PC-3 (cell line): ENCODE measurements at regions not wholly inside any gene's neighbourhood (a gene's known extent, or its start where the extent isn't known, plus 50 kb on each side); places are given as distances from the start of the nearest gene placed in this dataset.

Experiments
- ATAC-seq: fragments of 200-7000 bp; cut with Tn5 transposase; 2 replicates; pipeline ENCODE4 v1.9.1; 2020; ENCODE audit warnings: mild to moderate bottlenecking, moderate library complexity
- BruUV-seq: library from RNA; stranded (reverse); fragments of 400-500 nt; replicated peaks from 2 replicates; lab custom pipeline; 2021; lab: Mats Ljungman, UMichigan
- CTCF ChIA-PET: fragments of 300-600 bp; sonication (Branson Sonifier 250); formaldehyde crosslinking; loops from one replicate; lab custom pipeline; 2022; ENCODE audit warnings: antibody characterized with exemption; lab: Charles Lee
- POLR2A ChIA-PET: fragments of 300-600 bp; sonication (Branson Sonifier 250); formaldehyde crosslinking; loops from one replicate; lab custom pipeline; 2022; ENCODE audit warnings: antibody characterized with exemption; ENCODE audit not compliant: unreplicated experiment; lab: Charles Lee
- DNase-seq: peaks from one replicate; pipeline ENCODE4 v3.0.0-alpha.2; 2015
- H2AFZ ChIP-seq: fragments of 300-600 bp; sonication (generic); 2 replicates; pipeline ENCODE4 v1.6.0; 2016; ENCODE audit warnings: antibody characterized with exemption, low read length
- H3F3A ChIP-seq: fragments of 300-600 bp; sonication (generic); one replicate; pipeline ENCODE4 v1.6.0; 2017; ENCODE audit warnings: antibody characterized with exemption, low read length, control low read depth, mild to moderate bottlenecking; ENCODE audit not compliant: unreplicated experiment
- H3K27ac ChIP-seq: fragments of 300-600 bp; sonication (generic); 2 replicates; pipeline ENCODE4 v1.5.1; 2016; ENCODE audit warnings: mild to moderate bottlenecking, low read length
- H3K27me3 ChIP-seq: fragments of 300-600 bp; sonication (generic); 2 replicates; pipeline ENCODE4 v1.6.1; 2016; ENCODE audit warnings: low read length, mixed read lengths
- H3K36me3 ChIP-seq: fragments of 300-600 bp; sonication (generic); 2 replicates; pipeline ENCODE4 v1.6.1; 2016; ENCODE audit warnings: low read depth, mixed run types, low read length, mixed read lengths
- H3K4me1 ChIP-seq: fragments of 300-600 bp; sonication (generic); 2 replicates; pipeline ENCODE4 v1.5.1; 2016; ENCODE audit warnings: low read length; ENCODE audit not compliant: insufficient read depth
- H3K4me2 ChIP-seq: fragments of 300-600 bp; sonication (generic); 2 replicates; pipeline ENCODE4 v1.6.0; 2016; ENCODE audit warnings: low read length
- H3K4me3 ChIP-seq: fragments of 300-600 bp; sonication (generic); 2 replicates; pipeline ENCODE4 v1.5.1; 2016; ENCODE audit warnings: mild to moderate bottlenecking, low read length, mixed read lengths
- H3K79me2 ChIP-seq: fragments of 300-600 bp; sonication (generic); 2 replicates; pipeline ENCODE4 v1.6.1; 2017; ENCODE audit warnings: low read length, mixed read lengths
- H3K9ac ChIP-seq: fragments of 300-600 bp; sonication (generic); 2 replicates; pipeline ENCODE4 v1.6.0; 2016; ENCODE audit warnings: mild to moderate bottlenecking, low read length
- H3K9me2 ChIP-seq: fragments of 300-600 bp; sonication (generic); replicated peaks from 2 replicates; pipeline ENCODE4 v1.6.1; 2016; ENCODE audit warnings: mixed run types, low read length, mixed read lengths
- H3K9me3 ChIP-seq: fragments of 300-600 bp; sonication (generic); 2 replicates; pipeline ENCODE4 v1.6.1; 2016; ENCODE audit warnings: low read length, mixed read lengths
- H4K20me1 ChIP-seq: fragments of 300-600 bp; sonication (generic); 2 replicates; pipeline ENCODE4 v1.6.1; 2016; ENCODE audit warnings: low read length, mixed read lengths
- CTCF ChIP-seq: fragments of 300-600 bp; sonication (generic); conservative IDR thresholded peaks from 2 replicates; pipeline ENCODE4 v1.5.1; 2017; ENCODE audit warnings: antibody characterized with exemption, low read depth, mild to moderate bottlenecking, low read length
- EZH2 ChIP-seq: fragments of 300-600 bp; sonication (generic); IDR thresholded peaks from one replicate; pipeline ENCODE4 v1.6.1; 2017; ENCODE audit warnings: antibody characterized with exemption, mild to moderate bottlenecking, low read length; ENCODE audit not compliant: unreplicated experiment
- EZH2phosphoT487 ChIP-seq: fragments of 300-600 bp; sonication (generic); IDR thresholded peaks from 2 replicates; pipeline ENCODE4 v1.6.1; 2018; ENCODE audit warnings: mild to moderate bottlenecking, antibody characterized with exemption, low read length, borderline replicate concordance
- intact Hi-C: fragments of 100-400 bp; cut with micrococcal nuclease; formaldehyde crosslinking; loops from 2 replicates; pipeline ENCODE4 v1.9.0; 2023

DNA sequence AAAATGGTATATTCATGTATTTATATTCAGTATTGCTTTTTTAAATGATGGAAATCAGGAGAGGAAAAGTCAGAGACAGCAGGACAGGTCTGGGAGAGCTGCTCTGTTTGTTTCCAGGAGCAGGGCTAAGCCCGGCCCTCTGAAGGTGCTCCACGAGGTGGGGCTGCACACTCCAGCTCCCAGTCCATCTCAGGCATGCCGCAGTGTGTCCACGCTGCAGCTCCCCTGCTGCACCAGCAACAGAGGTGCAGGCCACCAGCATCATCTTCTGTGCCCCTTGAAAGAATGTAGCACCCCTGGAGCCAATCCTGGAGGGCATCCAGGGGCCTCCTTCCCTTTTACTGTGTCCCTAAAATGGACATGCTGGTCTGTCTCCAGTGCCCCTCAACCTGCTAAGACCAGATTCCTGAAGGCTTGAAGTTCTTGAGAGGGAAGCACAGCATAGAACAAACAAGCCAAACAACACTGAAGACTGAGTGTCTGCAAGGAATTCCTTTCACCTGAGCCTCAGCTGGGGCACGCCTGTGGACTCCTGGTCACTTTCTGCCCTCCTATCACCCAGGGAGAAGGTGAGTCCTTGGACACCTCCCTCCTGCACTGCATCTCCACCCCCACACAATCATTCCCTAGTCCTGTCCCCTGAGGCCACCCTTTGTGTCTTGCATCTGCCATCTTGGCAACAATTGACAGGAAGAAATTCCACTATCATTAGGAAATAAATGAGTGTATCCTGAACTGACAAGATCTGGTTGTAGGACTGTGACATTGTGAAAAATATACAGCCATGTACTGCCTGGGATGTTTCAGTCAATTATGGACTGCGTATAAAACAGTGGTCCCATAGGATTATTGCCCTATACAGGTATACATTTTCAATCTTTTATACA lies 100.5 kb downstream of the CXCL12 start:
- Histone ChIP-seq H3K9me3 (no peaks in the 10 kb centered on the region), H3K27me3 (peaks cover 16% of the 10 kb centered on the region; the same call in 1 of the 2 replicates), H3K27ac (no peak overlapping the region), H4K20me1 (no peaks in the 10 kb centered on the region), H3K4me3 (no peak overlapping the region), H3K4me1 (no peaks in the 10 kb centered on the region), H3K79me2 (no peaks in the 10 kb centered on the region), H2AFZ (no peak overlapping the region), H3K36me3 (no peaks in the 10 kb centered on the region), H3K4me2 (no peak overlapping the region), H3K9ac (no peak overlapping the region), H3K9me2 (no peaks in the 10 kb centered on the region), H3F3A (no peaks in the 10 kb centered on the region)
- DNase-seq (no peak), ATAC-seq (no peak)
- POLR2A ChIA-PET: no interaction called here
- CTCF ChIA-PET: no interaction called here
- no peak for TF ChIP-seq EZH2
- TF ChIP-seq CTCF: no peak
- no peak for TF ChIP-seq EZH2phosphoT487
- intact Hi-C loops: no loop called here
- BruUV-seq: no TSS peak

- Histone ChIP-seq H2AFZ (no peak overlapping the region), H3K36me3 (no peaks in the 10 kb centered on the region), H3K4me1 (no peaks in the 10 kb centered on the region), H3K9me2 (no peaks in the 10 kb centered on the region), H3K9ac (no peak overlapping the region), H3K27ac (no peak overlapping the region), H3K79me2 (no peaks in the 10 kb centered on the region), H3F3A (no peaks in the 10 kb centered on the region), H3K4me3 (no peak overlapping the region), H3K27me3 (peaks cover 14% of the 10 kb centered on the region; the same call in 1 of the 2 replicates), H3K4me2 (no peak overlapping the region), H4K20me1 (no peaks in the 10 kb centered on the region), H3K9me3 (no peaks in the 10 kb centered on the region)
- ATAC-seq (no peak), DNase-seq (no peak)
- TF ChIP-seq EZH2phosphoT487: no peak
- ChIA-PET POLR2A (no interaction called here), CTCF (no interaction called here)
- BruUV-seq: no TSS peak
- intact Hi-C loops: no loop called here
Measured at GRCh38 chr10:44282626-44283300, 102.1 kb downstream of the CXCL12 start.

GRCh38 chr10:44281662-44282061 lies 103.2 kb downstream of the CXCL12 start:
- ChIA-PET POLR2A (no interaction called here), CTCF (no interaction called here)
- no peak overlapping the region for H3K9ac ChIP-seq
- no peaks in the 10 kb centered on the region for H3K9me3 ChIP-seq
- no TSS peak for BruUV-seq
- no peak overlapping the region for H3K4me3 ChIP-seq
- no peak overlapping the region for H2AFZ ChIP-seq
- H3K9me2 ChIP-seq: no peaks in the 10 kb centered on the region
- no peak overlapping the region for H3K4me2 ChIP-seq
- intact Hi-C loops: no loop called here
- H3K36me3 ChIP-seq: no peaks in the 10 kb centered on the region
- no peaks in the 10 kb centered on the region for H3K4me1 ChIP-seq
- DNase-seq: no peak
- no peak overlapping the region for H3K27ac ChIP-seq
- no peaks in the 10 kb centered on the region for H4K20me1 ChIP-seq
- TF ChIP-seq EZH2 (no peak), CTCF (no peak), EZH2phosphoT487 (no peak)
- H3F3A ChIP-seq: no peaks in the 10 kb centered on the region
- H3K79me2 ChIP-seq: no peaks in the 10 kb centered on the region
- ATAC-seq: no peak
- peaks cover 8% of the 10 kb centered on the region; the same call in 1 of the 2 replicates for H3K27me3 ChIP-seq
